RKO (cell line): ENCODE measurements at regions not wholly inside any gene's neighbourhood (a gene's known extent, or its start where the extent isn't known, plus 50 kb on each side); places are given as distances from the start of the nearest gene placed in this dataset.
"Not testable (repeated sequence)": the region's sequence is repeated elsewhere in the genome, so short reads cannot be mapped to it uniquely, and the experiment has no call there.

Source experiments
- DNase-seq: peaks from one replicate; pipeline ENCODE4 v3.0.0-alpha.2; 2016; ENCODE audit warnings: low spot score

DNA sequence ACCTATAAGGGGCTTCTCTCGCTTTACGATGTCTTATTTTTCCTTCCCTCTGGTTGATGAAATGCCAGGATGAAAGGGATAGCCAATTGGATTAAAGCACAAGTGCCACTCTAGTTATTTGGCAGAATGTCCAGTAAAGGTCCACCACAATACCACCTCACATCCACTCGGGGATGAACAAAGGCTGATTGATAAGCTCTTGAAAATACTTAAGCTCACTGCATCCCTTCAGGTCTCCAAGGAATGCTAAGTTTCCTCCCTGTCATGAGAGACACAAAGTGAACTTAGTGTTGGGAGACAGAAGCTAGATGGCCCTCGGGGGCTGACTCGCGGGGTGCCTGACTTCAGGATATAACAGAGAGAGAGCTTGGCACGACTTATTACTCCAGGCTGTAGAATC is 185.9 kb upstream of the ZNF644 start:
- not testable (repeated sequence) for DNase-seq

GRCh38 chr1:91204150-91204549 is 182.3 kb upstream of the ZNF644 start:
- DNase-seq = not testable (repeated sequence)

GRCh38 chr1:91201694-91202093 is 179.9 kb upstream of the ZNF644 start:
- no peak for DNase-seq

- no peak for DNase-seq
These were observed 179.3 kb upstream of the ZNF644 start for GRCh38 chr1:91201176-91201575.

DNA sequence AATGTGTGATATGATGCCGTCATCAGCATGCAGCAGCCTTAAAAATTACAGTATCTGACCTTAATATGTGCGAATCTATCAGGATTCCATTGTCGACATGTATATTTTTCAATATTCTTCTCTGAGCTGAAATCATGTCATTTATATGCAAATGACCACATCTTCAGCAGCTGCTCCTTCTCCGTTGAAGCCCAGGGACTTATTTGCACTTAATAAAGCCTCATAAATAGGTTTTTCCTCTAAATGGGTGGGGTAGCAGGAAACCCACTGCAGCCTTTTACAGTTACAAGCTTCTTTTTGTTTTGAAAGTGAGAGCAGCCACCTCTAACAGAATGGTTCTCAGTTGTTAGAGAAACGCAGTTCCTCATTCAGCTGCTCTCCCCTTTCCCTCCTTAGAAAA is 178.8 kb upstream of the ZNF644 start:
- no peak for DNase-seq

DNA sequence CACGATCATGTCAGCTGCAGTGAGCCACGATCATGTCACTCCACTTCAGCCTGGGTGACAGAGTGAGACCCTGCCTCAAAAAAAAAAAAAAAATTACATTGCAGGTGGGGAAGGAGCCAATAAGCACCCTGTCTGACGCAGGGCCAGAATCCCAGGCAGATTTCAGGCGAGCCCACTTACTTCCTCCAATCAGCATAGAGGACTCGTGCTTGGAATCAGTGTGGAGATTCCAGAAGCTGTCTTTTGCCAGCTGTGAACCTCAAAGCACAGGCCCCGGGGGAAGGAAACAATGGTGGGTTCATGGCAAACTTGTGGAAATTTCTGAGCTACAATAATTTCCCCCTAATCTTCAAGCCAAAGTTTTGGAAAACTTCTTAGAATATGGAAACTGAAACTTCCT is 178.2 kb upstream of the ZNF644 start:
- DNase-seq = no peak

DNA sequence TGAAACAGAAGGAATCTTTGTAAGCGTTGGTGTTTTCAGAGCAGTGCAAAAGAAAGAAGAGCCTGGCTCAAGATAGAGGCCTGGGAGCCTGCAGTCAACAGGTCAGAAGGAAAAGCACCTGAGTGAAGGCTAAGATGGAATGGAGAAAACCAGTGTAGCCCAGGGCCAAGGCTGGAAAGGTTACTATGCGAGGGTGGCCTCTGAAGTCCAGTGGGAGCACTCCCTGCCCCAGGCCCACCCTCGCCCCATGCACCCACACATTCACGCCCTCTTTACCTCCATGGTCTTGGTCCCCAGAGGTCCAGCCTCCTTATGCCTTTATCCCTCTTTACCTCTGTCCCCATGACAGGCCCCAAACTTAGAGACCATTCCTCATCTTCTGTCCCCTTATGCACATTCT is 169.2 kb upstream of the ZNF644 start:
- DNase-seq = no peak

DNA sequence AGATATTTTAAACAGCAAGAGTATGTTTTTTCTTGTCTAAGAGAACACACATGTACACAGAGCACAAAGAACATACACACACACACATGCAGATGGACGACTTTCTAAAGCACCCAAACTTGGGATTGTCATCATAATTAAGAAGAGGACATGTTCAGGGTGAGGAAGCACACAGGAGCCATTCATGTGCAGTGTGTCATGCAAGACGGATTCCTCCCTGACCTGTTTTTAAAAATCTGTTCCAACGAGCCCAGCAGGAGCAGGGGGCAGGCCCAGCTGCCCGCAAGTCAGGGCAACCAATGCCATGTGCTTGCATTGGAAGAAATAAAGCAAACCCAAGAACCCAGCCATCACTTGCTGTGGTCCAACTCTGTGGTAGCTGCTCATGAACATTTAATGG is 167.3 kb upstream of the ZNF644 start:
- no peak for DNase-seq

- DNase-seq = not testable (repeated sequence)
These were observed 161.0 kb upstream of the ZNF644 start for GRCh38 chr1:91182807-91183206.

GRCh38 chr1:91176250-91176649 is 154.4 kb upstream of the ZNF644 start:
- no peak for DNase-seq

DNA sequence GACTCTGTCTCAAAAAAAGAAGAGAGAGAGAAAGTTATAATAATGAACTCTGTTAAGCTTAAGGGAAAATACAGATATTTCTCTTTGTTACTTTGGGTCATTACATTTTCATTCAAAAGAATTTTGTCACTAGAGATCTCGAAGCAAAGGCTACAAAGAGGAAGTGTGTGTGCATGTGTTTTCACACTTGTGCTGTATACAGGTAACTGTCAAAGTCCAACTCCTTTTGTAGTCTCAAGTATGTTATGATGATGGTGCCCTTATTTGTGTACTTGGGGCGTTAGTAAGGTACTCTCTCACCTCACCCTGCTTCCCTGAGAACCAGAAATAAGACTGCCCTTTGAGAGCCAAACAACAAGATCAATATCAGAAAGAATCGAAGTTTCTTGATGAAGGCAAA is 152.9 kb upstream of the ZNF644 start:
- DNase-seq = no peak

DNA sequence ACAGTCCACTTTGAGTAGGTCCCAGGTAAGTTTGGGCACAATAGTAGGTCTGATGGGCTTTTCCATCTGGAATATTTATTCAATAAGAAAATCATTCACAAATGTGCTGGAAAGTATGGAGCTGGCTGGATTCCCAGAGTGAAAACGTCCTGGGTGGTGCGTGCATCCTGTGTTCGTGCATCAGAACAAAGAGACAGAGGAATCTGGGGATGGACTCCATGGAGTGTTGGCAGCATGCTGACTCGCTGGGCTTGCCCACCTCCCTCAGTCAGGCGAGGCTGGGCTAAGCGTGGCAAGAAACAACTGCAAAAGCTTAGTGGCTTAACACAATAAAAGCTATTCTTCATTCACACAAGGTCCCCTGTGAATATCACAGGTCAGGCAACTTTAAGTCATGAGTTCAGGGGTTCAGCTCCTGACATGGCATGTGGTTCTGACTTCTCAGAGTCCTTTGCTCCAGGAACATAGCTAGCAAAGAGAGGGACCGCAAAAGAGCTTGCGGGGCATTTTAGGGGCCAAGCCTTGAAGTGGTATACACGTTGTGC is 151.6 kb upstream of the ZNF644 start:
- no peak for DNase-seq

DNA sequence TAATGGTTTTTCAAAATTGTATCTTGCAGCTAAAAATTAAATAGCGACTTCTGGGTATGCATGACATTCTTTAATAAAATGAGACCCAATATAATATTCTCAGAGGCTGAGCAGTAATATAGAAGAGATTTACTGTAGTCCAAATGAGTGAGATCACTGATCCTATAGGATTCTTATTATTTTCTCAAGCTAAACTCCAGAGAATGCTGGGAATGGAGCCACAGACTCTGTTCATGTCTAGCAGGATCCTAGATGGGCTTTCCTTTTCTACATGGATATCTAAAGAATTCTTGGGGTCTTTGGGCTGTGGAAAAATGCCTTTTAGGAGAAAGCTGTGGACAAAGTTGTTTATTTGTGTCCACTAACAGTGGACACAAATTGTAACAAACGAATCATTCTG is 150.7 kb upstream of the ZNF644 start:
- no peak for DNase-seq

DNA sequence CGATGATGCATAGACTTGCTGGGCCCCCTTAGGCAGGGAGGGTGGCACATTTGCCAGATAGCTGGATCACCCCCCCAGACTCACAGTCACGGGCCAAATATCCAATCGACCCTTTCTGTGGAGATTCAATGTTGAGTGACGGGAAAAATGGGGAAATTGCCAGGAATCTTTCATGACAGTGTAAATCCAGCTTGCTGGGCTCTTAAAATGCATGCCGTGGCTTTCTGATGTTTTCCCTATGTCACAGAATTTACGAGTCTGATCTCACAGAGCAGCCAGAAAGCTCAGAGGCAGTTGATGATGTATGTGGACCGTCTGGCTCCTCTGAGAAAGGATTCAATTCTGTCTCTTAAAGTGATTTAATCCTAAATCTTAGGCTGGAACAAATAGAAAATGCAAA is 150.1 kb upstream of the ZNF644 start:
- no peak for DNase-seq

GRCh38 chr1:91170571-91170970 is 148.7 kb upstream of the ZNF644 start:
- DNase-seq = no peak

DNA sequence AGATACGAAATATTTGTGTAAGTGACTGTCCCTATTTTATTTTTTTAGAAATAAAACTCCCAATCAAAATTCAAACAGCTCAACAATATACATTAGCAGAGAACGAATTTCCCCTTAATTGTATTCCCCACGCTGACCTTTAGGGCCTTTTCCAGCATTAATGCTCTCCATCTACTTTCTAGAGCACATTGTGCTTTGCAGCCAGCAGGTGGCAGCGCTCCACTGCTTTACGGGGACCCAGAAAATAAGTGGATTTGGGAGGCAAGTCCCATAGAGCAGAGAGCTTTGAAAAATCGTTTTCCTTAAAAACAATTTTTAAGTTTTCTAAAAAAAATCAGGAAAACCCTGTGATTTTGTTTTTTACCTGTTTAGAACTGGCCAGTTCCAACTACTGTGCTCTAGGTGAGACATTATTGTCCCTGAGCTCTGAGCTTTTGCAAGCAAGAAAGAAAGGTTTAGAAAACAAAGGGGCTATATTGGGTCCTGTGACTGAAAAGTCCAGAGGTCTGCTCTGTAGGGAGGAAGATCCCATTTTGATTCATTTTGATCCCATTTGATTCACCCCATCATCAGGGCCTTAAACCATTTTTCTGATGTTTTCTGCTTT is 144.4 kb upstream of the ZNF644 start:
- DNase-seq = peak; percentile 85

GRCh38 chr1:91165033-91165654 is 143.3 kb upstream of the ZNF644 start:
- peak; percentile 66 for DNase-seq

GRCh38 chr1:91162613-91163012 is 140.8 kb upstream of the ZNF644 start:
- no peak for DNase-seq

GRCh38 chr1:91161749-91162148 is 139.9 kb upstream of the ZNF644 start:
- no peak for DNase-seq

DNA sequence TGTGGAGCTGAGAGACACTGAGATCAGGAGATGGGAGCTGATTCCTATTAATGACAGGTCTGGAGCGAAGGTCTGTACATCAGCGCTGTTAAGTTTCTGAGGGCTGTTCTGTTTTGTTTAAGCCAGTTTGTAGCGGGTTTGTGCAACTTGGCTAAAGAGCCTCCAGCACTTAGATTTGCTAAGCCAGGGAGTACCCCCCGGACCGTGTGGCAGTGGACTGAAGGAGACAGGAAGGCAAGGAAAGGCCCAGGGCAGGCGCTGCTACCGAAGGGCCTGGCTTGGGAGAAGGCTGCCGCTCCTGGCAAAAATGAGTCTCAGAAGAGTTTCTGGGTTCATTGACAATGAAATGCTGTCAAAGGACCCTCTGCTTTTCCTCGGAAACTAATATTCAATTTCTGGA is 139.3 kb upstream of the ZNF644 start:
- DNase-seq = no peak

DNA sequence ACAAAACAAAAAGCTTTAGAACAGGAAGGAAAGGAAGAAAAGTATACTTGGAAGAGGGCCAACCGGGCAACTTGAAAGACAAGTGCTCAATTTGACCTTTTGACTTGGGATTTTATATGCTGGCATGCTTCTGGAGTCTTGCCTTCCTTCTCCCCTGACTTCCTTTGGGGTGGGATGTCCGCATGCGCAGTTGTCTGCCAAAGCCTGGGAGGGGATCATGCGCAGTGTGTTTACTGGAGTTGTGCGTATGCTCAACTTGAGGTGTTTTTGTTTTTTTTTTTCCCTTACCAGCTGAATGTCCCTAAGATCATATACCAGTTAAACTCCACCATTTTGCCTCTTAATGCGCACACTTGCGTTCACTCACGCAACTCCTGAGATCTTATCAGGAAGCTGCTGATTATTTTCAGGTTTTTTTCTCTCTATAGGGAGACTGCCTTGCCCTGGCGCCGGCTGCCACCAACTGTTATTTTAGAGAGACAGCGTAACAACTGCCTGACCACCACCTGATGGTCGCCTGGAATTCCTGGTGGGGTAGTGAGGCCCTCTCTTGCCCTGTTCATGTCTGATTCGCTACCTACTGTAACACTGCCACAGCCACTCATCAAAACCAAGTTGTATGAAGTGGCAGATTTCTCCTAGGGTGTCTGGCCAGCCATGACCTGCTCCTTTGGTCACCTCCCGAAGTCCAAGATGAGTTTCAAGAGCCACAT is 138.7 kb upstream of the ZNF644 start:
- DNase-seq = no peak

GRCh38 chr1:91153341-91153740 is 131.5 kb upstream of the ZNF644 start:
- no peak for DNase-seq

GRCh38 chr1:91152331-91152730 is 130.5 kb upstream of the ZNF644 start:
- DNase-seq = no peak
